ENCODE measurements at regions not wholly inside any gene's neighbourhood (a gene's known extent, or its start where the extent isn't known, plus 50 kb on each side); places are given as distances from the start of the nearest gene placed in this dataset.

GRCh38 chr6:133682506-133683307 lies 206.2 kb upstream of the TCF21 start:
- H3K27me3 ChIP-seq = no peaks in the 10 kb centered on the region
- no peak overlapping the region for H3K27ac ChIP-seq
- H3K36me3 ChIP-seq = no peaks in the 10 kb centered on the region
- 33 to 39% methylated on average over 3 to 5 of the region's 5 CpGs for WGBS, 2 donors (ENCODE audit: low coverage in 1 of 2)
- no peak for ATAC-seq
- H3K4me3 ChIP-seq = no peak overlapping the region
- TF ChIP-seq POLR2A (IDR thresholded peaks at IDR 0.05) (no peak), POLR2AphosphoS5 (IDR thresholded peaks at IDR 0.05) (no peak), EP300 (IDR thresholded peaks at IDR 0.05) (no peak), CTCF (IDR thresholded peaks at IDR 0.05) (no peak)
- peaks cover 0 to 25% (median 2%) of the 10 kb centered on the region in 3 donors for H3K4me1 ChIP-seq
- H3K9me3 ChIP-seq = no peaks in the 10 kb centered on the region

- Histone ChIP-seq H3K4me3 (no peak overlapping the region), H3K36me3 (no peaks in the 10 kb centered on the region), H3K27ac (no peak overlapping the region), H3K9me3 (no peaks in the 10 kb centered on the region), H3K27me3 (no peaks in the 10 kb centered on the region), H3K4me1 (peaks cover 0 to 25% (median 2%) of the 10 kb centered on the region in 3 donors)
- no peak for TF ChIP-seq CTCF (IDR thresholded peaks at IDR 0.05)
- TF ChIP-seq POLR2AphosphoS5 (IDR thresholded peaks at IDR 0.05) = no peak
- no peak for TF ChIP-seq POLR2A (IDR thresholded peaks at IDR 0.05)
- no peak for TF ChIP-seq EP300 (IDR thresholded peaks at IDR 0.05)
- no peak for ATAC-seq
- WGBS, 2 donors (ENCODE audit: low coverage in 1 of 2) = 13 to 29% methylated on average over 1 of the region's 1 CpG
These were observed 205.7 kb upstream of the TCF21 start for GRCh38 chr6:133683308-133683580.

GRCh38 chr6:133683606-133684005 lies 205.3 kb upstream of the TCF21 start:
- H3K4me1 ChIP-seq = peaks cover 0 to 25% (median 2%) of the 10 kb centered on the region in 3 donors
- no peak for ATAC-seq
- no peak overlapping the region for H3K4me3 ChIP-seq
- 17 to 60% methylated on average over 1 to 2 of the region's 2 CpGs for WGBS, 2 donors (ENCODE audit: low coverage in 1 of 2)
- no peak for TF ChIP-seq CTCF (IDR thresholded peaks at IDR 0.05)
- no peak for TF ChIP-seq POLR2A (IDR thresholded peaks at IDR 0.05)
- TF ChIP-seq POLR2AphosphoS5 (IDR thresholded peaks at IDR 0.05) = no peak
- no peak for TF ChIP-seq EP300 (IDR thresholded peaks at IDR 0.05)
- H3K27me3 ChIP-seq = no peaks in the 10 kb centered on the region
- H3K9me3 ChIP-seq = no peaks in the 10 kb centered on the region
- no peak overlapping the region for H3K27ac ChIP-seq
- no peaks in the 10 kb centered on the region for H3K36me3 ChIP-seq

GRCh38 chr6:133688705-133689492 lies 200.0 kb upstream of the TCF21 start:
- H3K4me1 ChIP-seq = peaks cover 0 to under 1% (median 0%) of the 10 kb centered on the region in 3 donors
- TF ChIP-seq POLR2AphosphoS5 (IDR thresholded peaks at IDR 0.05) = no peak
- TF ChIP-seq POLR2A (IDR thresholded peaks at IDR 0.05) = no peak
- TF ChIP-seq EP300 (IDR thresholded peaks at IDR 0.05) = no peak
- TF ChIP-seq CTCF (IDR thresholded peaks at IDR 0.05) = no peak
- 85 to 86% methylated on average over 4 to 5 of the region's 5 CpGs for WGBS, 2 donors (ENCODE audit: low coverage in 1 of 2)
- no peaks in the 10 kb centered on the region for H3K36me3 ChIP-seq
- H3K27ac ChIP-seq = no peak overlapping the region
- ATAC-seq = no peak
- no peaks in the 10 kb centered on the region for H3K9me3 ChIP-seq
- H3K27me3 ChIP-seq = no peaks in the 10 kb centered on the region
- no peak overlapping the region for H3K4me3 ChIP-seq

All from gastroesophageal sphincter (tissue), 4 donors.